Endothelial cell of umbilical vein (primary cell): ENCODE measurements at regions not wholly inside any gene's neighbourhood (a gene's known extent, or its start where the extent isn't known, plus 50 kb on each side); places are given as distances from the start of the nearest gene placed in this dataset.

Experiments
- CTCF ChIP-seq, 2 donors: IDR thresholded peaks; 1 replicate in 1 of 2; 2 replicates in 1 of 2; pipeline ENCODE4 v1.5.1; 2011; ENCODE audit warnings: low read length in 2 of 2, mild to moderate bottlenecking in 2 of 2, moderate library complexity in 2 of 2, control low read depth in 1 of 2, inconsistent platforms in 1 of 2, low read depth in 1 of 2; ENCODE audit not compliant: insufficient read depth in 1 of 2; ENCODE audit errors: extremely low read depth in 1 of 2
- EZH2 ChIP-seq: IDR thresholded peaks from 2 replicates; pipeline ENCODE4 v1.6.1; 2012; ENCODE audit warnings: borderline replicate concordance, low read depth, mild to moderate bottlenecking, moderate library complexity, low read length, inconsistent platforms; ENCODE audit not compliant: severe bottlenecking
- FOS ChIP-seq: IDR thresholded peaks from 2 replicates; pipeline ENCODE4 v1.6.1; 2011; ENCODE audit warnings: mild to moderate bottlenecking, low read length, moderate library complexity, borderline replicate concordance; ENCODE audit not compliant: insufficient read depth
- GATA2 ChIP-seq: IDR thresholded peaks from 2 replicates; pipeline ENCODE4 v1.7.0; 2011; ENCODE audit warnings: low read depth, mild to moderate bottlenecking, moderate library complexity, mixed read lengths, low read length; ENCODE audit not compliant: insufficient read length, insufficient read depth
- JUN ChIP-seq: IDR thresholded peaks from 2 replicates; pipeline ENCODE4 v1.6.1; 2011; ENCODE audit warnings: borderline replicate concordance, low read depth; ENCODE audit not compliant: insufficient read length, insufficient read depth
- MYC ChIP-seq: IDR thresholded peaks from one replicate; pipeline ENCODE4 v1.6.1; 2011; ENCODE audit warnings: mild to moderate bottlenecking, low read depth, low read length
- POLR2A ChIP-seq: IDR thresholded peaks from 2 replicates; pipeline ENCODE4 v1.6.1; 2012; ENCODE audit warnings: low read depth, mild to moderate bottlenecking, control low read depth, low read length
- POLR2AphosphoS5 ChIP-seq: IDR thresholded peaks from 2 replicates; pipeline ENCODE4 v1.6.1; 2012; ENCODE audit warnings: low read depth, mild to moderate bottlenecking, control low read depth, low read length, moderate library complexity; ENCODE audit not compliant: insufficient read depth
- TF ChIP-seq, protein P1 (sequence below): IDR thresholded peaks from 2 replicates; pipeline ENCODE4 v1.6.1; 2011; ENCODE audit not compliant: insufficient read depth, insufficient read length

- TF ChIP-seq MYC (no peak), CTCF (IDR thresholded peaks at IDR 0.05; ENCODE audit: extremely low read depth in 1 of 2, insufficient read depth in 1 of 2, low read depth in 1 of 2, low read length in 2 of 2) (no peak), POLR2A (no peak), POLR2AphosphoS5 (no peak), EZH2 (no peak), JUN (no peak), GATA2 (no peak), FOS (no peak)
- TF ChIP-seq, protein P1, sequence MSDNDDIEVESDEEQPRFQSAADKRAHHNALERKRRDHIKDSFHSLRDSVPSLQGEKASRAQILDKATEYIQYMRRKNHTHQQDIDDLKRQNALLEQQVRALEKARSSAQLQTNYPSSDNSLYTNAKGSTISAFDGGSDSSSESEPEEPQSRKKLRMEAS, result no peak
Observed at GRCh38 chr11:69919659-69920344, 100.6 kb upstream of the FGF3 start.
